ENCODE measurements at regions not wholly inside any gene's neighbourhood (a gene's known extent, or its start where the extent isn't known, plus 50 kb on each side); places are given as distances from the start of the nearest gene placed in this dataset.

DNA sequence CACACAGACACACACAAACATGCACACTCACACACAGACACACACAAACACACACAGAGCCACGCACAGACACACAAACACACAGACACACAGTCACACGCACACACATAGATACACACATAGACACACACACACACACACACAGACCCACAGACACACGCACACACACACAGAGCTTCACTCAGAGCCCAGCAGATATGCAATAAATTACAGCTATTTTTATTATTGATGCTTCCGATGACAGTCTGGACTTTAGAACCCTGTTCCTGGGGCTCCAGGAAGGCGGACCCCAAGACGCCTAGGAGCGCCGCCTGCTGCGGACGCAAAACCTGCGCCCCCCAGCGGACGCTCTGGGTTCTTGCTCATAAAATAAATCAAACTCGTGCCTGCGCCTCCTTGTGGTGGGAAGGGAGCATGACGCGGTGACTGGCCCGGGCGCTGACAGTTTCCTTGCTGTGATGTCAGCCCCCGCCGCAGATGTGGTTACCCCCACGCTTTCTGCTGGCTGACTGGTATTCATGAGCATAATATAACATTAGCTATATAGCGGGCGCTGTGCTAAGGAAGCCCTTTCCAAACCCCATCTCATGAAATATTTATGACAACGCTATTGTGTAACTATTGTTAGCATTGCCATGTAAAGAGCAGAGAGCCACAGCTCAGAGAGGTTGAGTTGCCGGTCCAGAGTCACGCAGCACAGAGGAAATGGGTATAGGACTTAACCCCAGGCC lies 64.4 kb upstream of the TM9SF2 start:
- FAIRE-seq: peak; percentile 49

DNA sequence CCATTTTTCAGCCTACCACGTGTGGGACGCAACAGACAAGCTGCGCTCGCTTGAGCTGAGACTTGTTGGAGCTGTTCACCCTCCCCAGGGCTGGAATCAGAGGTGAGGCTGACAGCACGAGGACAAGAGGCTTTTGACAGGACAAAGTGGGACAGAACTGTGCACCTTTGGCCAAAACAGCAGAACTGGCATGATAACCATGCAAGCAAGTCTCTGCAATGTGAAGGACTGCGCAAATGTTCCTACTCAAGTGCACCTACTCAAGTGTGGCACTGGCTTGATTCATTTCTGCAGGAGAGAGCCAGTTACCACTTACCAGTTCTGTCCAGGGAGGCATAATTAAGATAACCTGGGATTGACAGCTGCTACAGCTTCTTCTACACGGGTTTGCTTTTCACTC lies 62.2 kb upstream of the TM9SF2 start:
- no peak for FAIRE-seq

DNA sequence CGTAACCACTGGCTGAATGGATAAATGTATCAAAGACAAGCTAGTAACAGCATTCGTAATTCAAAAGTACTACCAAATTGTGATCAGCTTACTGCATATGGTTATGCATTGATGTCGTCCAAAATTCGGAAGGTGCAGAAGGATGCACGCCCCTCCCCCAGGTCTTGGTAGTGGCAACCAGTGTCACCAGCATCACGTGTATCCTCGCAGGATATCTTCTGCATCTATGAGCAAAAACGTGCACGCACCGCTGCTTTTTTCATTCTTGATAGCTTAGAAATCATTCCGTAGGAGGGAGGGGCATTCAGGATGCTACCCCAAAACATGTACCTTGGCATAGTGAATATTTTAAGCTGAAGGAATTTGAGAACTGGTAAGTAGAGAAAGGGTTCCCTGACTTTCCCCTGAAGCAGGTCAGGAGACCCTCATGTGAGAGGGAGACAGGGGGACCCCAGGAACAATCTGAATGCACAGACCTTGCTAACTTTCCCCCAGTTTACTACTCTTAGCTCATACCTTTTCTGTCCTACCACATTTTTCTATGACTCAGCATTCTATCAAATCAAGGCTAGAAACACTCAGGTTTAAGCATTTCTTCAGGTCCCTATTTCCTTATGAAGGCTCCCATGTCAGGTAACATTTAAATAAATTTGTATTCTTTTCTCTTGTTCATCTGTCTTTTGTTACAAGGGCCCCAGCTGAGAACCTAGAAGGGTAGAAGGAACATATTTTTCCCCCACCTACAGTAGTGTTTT lies 61.2 kb upstream of the TM9SF2 start:
- FAIRE-seq: no peak

DNA sequence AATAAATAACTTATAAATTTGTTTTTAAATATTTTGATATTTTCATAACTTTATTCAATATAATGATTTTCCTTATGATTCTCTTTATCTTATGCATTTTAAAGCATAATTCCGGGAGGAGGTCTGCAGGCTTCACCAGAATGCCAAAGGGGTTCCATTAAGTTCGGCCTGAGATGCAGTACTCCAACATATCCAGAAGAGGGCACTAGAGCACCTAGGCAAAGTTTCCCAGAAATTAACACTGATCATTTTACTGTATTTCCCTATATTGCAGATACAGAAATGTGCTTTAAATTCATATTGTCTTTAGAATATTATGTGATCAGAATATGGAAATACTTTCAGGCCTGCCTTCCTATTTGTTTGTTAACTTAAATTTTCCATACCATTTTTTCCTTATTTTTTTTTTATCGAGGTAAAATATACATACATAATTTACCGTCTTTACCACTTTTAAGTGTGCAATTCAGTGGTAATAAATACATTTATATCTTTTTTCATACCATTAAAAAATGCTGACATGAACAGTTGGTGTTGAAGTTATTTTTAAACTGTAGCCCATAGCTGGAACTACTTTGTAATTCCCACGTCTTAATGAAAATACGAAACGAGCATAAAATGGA lies 58.9 kb upstream of the TM9SF2 start:
- peak; percentile 53 for FAIRE-seq

DNA sequence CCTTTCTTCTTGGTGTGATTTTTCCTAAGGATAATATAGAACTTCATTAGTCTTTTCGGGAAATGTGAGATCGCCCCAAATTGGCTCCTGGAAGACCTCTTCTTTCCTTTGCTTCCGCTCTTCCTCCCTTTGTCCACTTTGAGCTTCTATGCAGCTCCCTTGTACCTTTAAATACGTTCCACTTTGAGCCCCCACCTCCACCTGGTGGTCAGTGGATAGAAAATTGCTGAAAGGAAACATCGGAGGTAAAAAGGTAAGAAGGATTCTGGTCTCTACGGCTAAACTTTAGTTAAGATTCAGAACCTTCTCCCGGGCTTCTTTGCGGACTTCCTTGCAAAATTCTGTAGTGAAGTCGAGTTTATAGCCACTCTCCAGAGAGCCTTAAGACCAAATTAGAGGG lies 55.0 kb upstream of the TM9SF2 start:
- FAIRE-seq: no peak

DNA sequence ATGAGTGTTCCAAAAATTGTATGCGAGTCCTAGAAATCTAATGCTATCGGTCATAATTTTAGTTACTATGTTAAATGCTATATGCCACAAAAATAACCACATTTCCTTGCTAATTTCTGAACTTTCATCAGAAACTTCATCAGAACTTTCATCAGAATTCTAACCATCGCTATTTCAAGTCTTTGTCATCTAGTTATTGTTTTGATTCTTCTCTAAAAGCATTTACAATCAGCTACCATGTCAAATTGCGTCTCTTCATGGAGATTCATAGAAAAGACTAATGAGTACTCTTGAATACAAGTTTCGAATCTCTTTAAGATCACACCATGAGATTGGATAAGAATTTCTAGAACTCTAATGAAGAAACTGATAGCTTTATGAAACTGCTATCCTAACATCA lies 52.7 kb upstream of the TM9SF2 start:
- FAIRE-seq: no peak

DNA sequence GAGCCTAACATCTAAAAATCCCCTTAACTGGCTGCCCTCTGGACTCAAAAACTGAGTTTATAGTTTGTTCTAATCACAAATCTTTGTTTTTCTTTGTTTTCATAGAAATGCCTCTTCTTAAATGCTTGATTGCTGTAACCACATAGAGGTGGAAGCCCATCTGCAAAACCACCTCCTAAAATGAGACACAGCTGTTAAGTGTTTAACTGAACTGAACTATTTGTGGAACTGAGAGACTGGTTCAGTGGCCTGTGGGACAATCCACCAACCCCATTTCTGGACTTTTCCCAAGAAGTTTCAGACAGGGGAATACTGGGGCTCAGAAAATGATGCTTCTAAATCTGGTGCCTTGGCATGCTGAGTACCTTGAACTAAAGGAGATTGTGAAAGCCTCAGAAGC lies 50.9 kb upstream of the TM9SF2 start:
- no peak for FAIRE-seq

Data from islet of Langerhans (tissue), 1 donor.